ENCODE measurements at regions not wholly inside any gene's neighbourhood (a gene's known extent, or its start where the extent isn't known, plus 50 kb on each side); places are given as distances from the start of the nearest gene placed in this dataset.

GRCh38 chr7:91526404-91526803 is 262.2 kb downstream of the FZD1 start:
- TF ChIP-seq ZFX (IDR thresholded peaks at IDR 0.05), result no peak
- no peak for TF ChIP-seq CTCF (IDR thresholded peaks at IDR 0.05 in 2 of 3, conservative IDR thresholded peaks at IDR 0.05 in 1 of 3; ENCODE audit: borderline replicate concordance in 1 of 3, insufficient read depth in 1 of 3, low read depth in 2 of 3, low read length in 2 of 3)
- no peak for TF ChIP-seq EGR1 (IDR thresholded peaks at IDR 0.05; ENCODE audit: low read depth)
- no peak for TF ChIP-seq EZH2 (IDR thresholded peaks at IDR 0.05)
- TF ChIP-seq SP1 (IDR thresholded peaks at IDR 0.05; ENCODE audit: low read depth), result no peak
- TF ChIP-seq POLR2AphosphoS5 (IDR thresholded peaks at IDR 0.05; ENCODE audit: low read depth, low read length), result no peak
- TF ChIP-seq CEBPB (IDR thresholded peaks at IDR 0.05; ENCODE audit: low read depth), result no peak
- TF ChIP-seq JUND (IDR thresholded peaks at IDR 0.05), result no peak
- TF ChIP-seq ZBTB33 (IDR thresholded peaks at IDR 0.05; ENCODE audit: extremely low read depth, insufficient replicate concordance, low read length), result no peak
- no peak for TF ChIP-seq REST (IDR thresholded peaks at IDR 0.05; ENCODE audit: low read depth)
- TF ChIP-seq SIN3A (IDR thresholded peaks at IDR 0.05; ENCODE audit: low read depth), result no peak
- no peak for TF ChIP-seq TCF7L2 (IDR thresholded peaks at IDR 0.05; ENCODE audit: borderline replicate concordance, extremely low read depth, insufficient read depth, insufficient read length)
- no peak for TF ChIP-seq POLR2A (IDR thresholded peaks at IDR 0.05; ENCODE audit: borderline replicate concordance, extremely low read depth, insufficient read depth, insufficient read length)
